MCF 10A (cell line): ENCODE measurements at regions not wholly inside any gene's neighbourhood (a gene's known extent, or its start where the extent isn't known, plus 50 kb on each side); places are given as distances from the start of the nearest gene placed in this dataset.

ENCODE experiments used
- BruUV-seq: library from RNA; stranded (reverse); fragments of 400-500 nt; replicated peaks from 2 replicates; lab custom pipeline; 2021; lab: Mats Ljungman, UMichigan
- CTCF ChIA-PET: fragments of 300-600 bp; sonication (Branson Sonifier 250); formaldehyde crosslinking; extraction: SDS; loops from one replicate; lab custom pipeline; 2021; ENCODE audit warnings: antibody characterized with exemption, inconsistent platforms; lab: Yijun Ruan, JAX
- POLR2A ChIA-PET: fragments of 300-600, 350-650 bp; sonication (Branson Sonifier 250); formaldehyde crosslinking; extraction: SDS; loops from one replicate; lab custom pipeline; 2020; ENCODE audit warnings: antibody characterized with exemption, inconsistent platforms; lab: Yijun Ruan, JAX
- DNase-seq: peaks from one replicate; pipeline ENCODE4 v3.0.0-alpha.2; 2018; ENCODE audit not compliant: unreplicated experiment
- H3K27ac Mint-ChIP-seq: one replicate; pipeline ENCODE4 v1.8.0; 2022; ENCODE audit warnings: mild to moderate bottlenecking, low read depth, mixed read lengths; ENCODE audit not compliant: unreplicated experiment
- H3K27me3 Mint-ChIP-seq: one replicate; pipeline ENCODE4 v1.8.0; 2022; ENCODE audit warnings: mixed read lengths; ENCODE audit not compliant: insufficient read depth, unreplicated experiment
- H3K36me3 Mint-ChIP-seq: one replicate; pipeline ENCODE4 v1.8.0; 2022; ENCODE audit warnings: mild to moderate bottlenecking, moderate library complexity, mixed read lengths; ENCODE audit not compliant: insufficient read depth, unreplicated experiment
- H3K4me1 Mint-ChIP-seq: one replicate; pipeline ENCODE4 v1.8.0; 2022; ENCODE audit warnings: mixed read lengths; ENCODE audit not compliant: insufficient read depth, unreplicated experiment
- H3K4me3 Mint-ChIP-seq: one replicate; pipeline ENCODE4 v1.8.0; 2022; ENCODE audit warnings: mild to moderate bottlenecking, moderate library complexity, mixed read lengths; ENCODE audit not compliant: unreplicated experiment
- H3K9me3 Mint-ChIP-seq: one replicate; pipeline ENCODE4 v1.8.0; 2022; ENCODE audit warnings: mixed read lengths; ENCODE audit not compliant: unreplicated experiment
- CTCF ChIP-seq: fragments of 200-600 bp; IDR thresholded peaks from one replicate; pipeline ENCODE4 v1.8.0; 2022; ENCODE audit warnings: antibody characterized with exemption, mild to moderate bottlenecking; ENCODE audit not compliant: unreplicated experiment
- intact Hi-C: fragments of 100-400 bp; cut with micrococcal nuclease; formaldehyde crosslinking; loops from 2 replicates; pipeline ENCODE4 v1.14.1; 2022

GRCh38 chr4:57777876-57778275 lies 667.7 kb upstream of the IGFBP7 start:
- Mint-ChIP-seq H3K27me3 (no peaks in the 10 kb centered on the region), H3K4me3 (no peak overlapping the region), H3K9me3 (no peaks in the 10 kb centered on the region), H3K36me3 (no peaks in the 10 kb centered on the region), H3K4me1 (no peaks in the 10 kb centered on the region), H3K27ac (no peak overlapping the region)
- BruUV-seq: no TSS peak
- ChIA-PET POLR2A (no interaction called here), CTCF (no interaction called here)
- DNase-seq: no peak
- intact Hi-C loops: no loop called here
- no peak for TF ChIP-seq CTCF

- Mint-ChIP-seq H3K9me3 (no peaks in the 10 kb centered on the region), H3K4me3 (no peak overlapping the region), H3K27ac (no peak overlapping the region), H3K4me1 (no peaks in the 10 kb centered on the region), H3K36me3 (no peaks in the 10 kb centered on the region), H3K27me3 (no peaks in the 10 kb centered on the region)
- POLR2A ChIA-PET: no interaction called here
- CTCF ChIA-PET: no interaction called here
- no TSS peak for BruUV-seq
- intact Hi-C loops: no loop called here
- no peak for TF ChIP-seq CTCF
- DNase-seq: no peak
Observed at GRCh38 chr4:57774681-57775080, 664.5 kb upstream of the IGFBP7 start.

- Mint-ChIP-seq H3K9me3 (no peaks in the 10 kb centered on the region), H3K36me3 (no peaks in the 10 kb centered on the region), H3K4me1 (no peaks in the 10 kb centered on the region), H3K4me3 (no peak overlapping the region), H3K27ac (no peak overlapping the region), H3K27me3 (no peaks in the 10 kb centered on the region)
- intact Hi-C loops: no loop called here
- no peak for DNase-seq
- ChIA-PET CTCF (no interaction called here), POLR2A (no interaction called here)
- BruUV-seq: no TSS peak
- TF ChIP-seq CTCF: no peak
Observed at GRCh38 chr4:57774171-57774570, 664.0 kb upstream of the IGFBP7 start.

- no peaks in the 10 kb centered on the region for H3K27me3 Mint-ChIP-seq
- H3K4me1 Mint-ChIP-seq: peaks cover 7% of the 10 kb centered on the region
- H3K9me3 Mint-ChIP-seq: no peaks in the 10 kb centered on the region
- CTCF ChIA-PET: interaction anchor here (0.9 kb wide), 1 partner anchor 323 kb away, joined by 3 read pairs; no protein-coding TSS in a partner anchor
- no peak overlapping the region for H3K27ac Mint-ChIP-seq
- no TSS peak for BruUV-seq
- no peak for DNase-seq
- TF ChIP-seq CTCF: no peak
- POLR2A ChIA-PET: no interaction called here
- intact Hi-C loops: no loop called here
- no peak overlapping the region for H3K4me3 Mint-ChIP-seq
- H3K36me3 Mint-ChIP-seq: no peaks in the 10 kb centered on the region
Observed at GRCh38 chr4:57766341-57766740, 656.2 kb upstream of the IGFBP7 start.
